HEK293 (cell line): ENCODE measurements at regions not wholly inside any gene's neighbourhood (a gene's known extent, or its start where the extent isn't known, plus 50 kb on each side); places are given as distances from the start of the nearest gene placed in this dataset.

Experiments used
- FEZF1 ChIP-seq: fragments of 450-650 bp; formaldehyde crosslinking; IDR thresholded peaks from 2 replicates; pipeline ENCODE4 v1.5.1; 2016; ENCODE audit warnings: missing biosample characterization, missing genetic modification characterization
- GFI1B ChIP-seq: fragments of 450-650 bp; formaldehyde crosslinking; IDR thresholded peaks from 2 replicates; pipeline ENCODE4 v1.5.1; 2016; ENCODE audit warnings: missing biosample characterization, missing genetic modification characterization
- GLI2 ChIP-seq: fragments of 450-650 bp; formaldehyde crosslinking; IDR thresholded peaks from 2 replicates; pipeline ENCODE4; 2017; ENCODE audit warnings: missing biosample characterization, missing genetic modification characterization, low read depth, borderline replicate concordance
- HOXD13 ChIP-seq: sonication (generic); formaldehyde crosslinking; IDR thresholded peaks from 2 replicates; pipeline ENCODE4 v1.8.0; 2022; ENCODE audit warnings: missing genetic modification reagents, borderline replicate concordance
- KLF1 ChIP-seq: fragments of 450-650 bp; formaldehyde crosslinking; IDR thresholded peaks from 2 replicates; pipeline ENCODE4 v1.5.1; 2016; ENCODE audit warnings: missing biosample characterization, missing genetic modification characterization
- KLF10 ChIP-seq: fragments of 450-650 bp; IDR thresholded peaks from 2 replicates; pipeline ENCODE4 v1.5.1; 2018; ENCODE audit warnings: missing biosample characterization, mild to moderate bottlenecking, missing genetic modification characterization
- KLF8 ChIP-seq: fragments of 450-650 bp; formaldehyde crosslinking; IDR thresholded peaks from 2 replicates; pipeline ENCODE4 v1.5.1; 2016; ENCODE audit warnings: missing biosample characterization, missing genetic modification characterization
- MYNN ChIP-seq: fragments of 450-650 bp; formaldehyde crosslinking; IDR thresholded peaks from 2 replicates; pipeline ENCODE4 v1.5.1; 2016; ENCODE audit warnings: missing biosample characterization, missing genetic modification characterization, borderline replicate concordance
- OSR2 ChIP-seq: fragments of 450-650 bp; formaldehyde crosslinking; IDR thresholded peaks from 2 replicates; pipeline ENCODE4 v1.5.1; 2016; ENCODE audit warnings: missing biosample characterization, missing genetic modification characterization
- PRDM1 ChIP-seq: fragments of 450-650 bp; formaldehyde crosslinking; IDR thresholded peaks from 2 replicates; pipeline ENCODE4; 2016; ENCODE audit warnings: missing biosample characterization, missing genetic modification characterization
- SP7 ChIP-seq: fragments of 450-650 bp; formaldehyde crosslinking; IDR thresholded peaks from 2 replicates; pipeline ENCODE4 v1.5.1; 2016; ENCODE audit warnings: missing biosample characterization, missing genetic modification characterization
- YY1 ChIP-seq: fragments of 450-650 bp; formaldehyde crosslinking; IDR thresholded peaks from 2 replicates; pipeline ENCODE4 v1.5.1; 2018; ENCODE audit warnings: missing biosample characterization, missing genetic modification characterization
- ZBTB17 ChIP-seq: fragments of 450-650 bp; formaldehyde crosslinking; IDR thresholded peaks from 2 replicates; pipeline ENCODE4 v1.5.1; 2016; ENCODE audit warnings: missing biosample characterization, missing genetic modification characterization
- ZBTB49 ChIP-seq: fragments of 450-650 bp; formaldehyde crosslinking; IDR thresholded peaks from 2 replicates; pipeline ENCODE4 v1.5.1; 2016; ENCODE audit warnings: missing biosample characterization, missing genetic modification characterization, low read depth
- ZNF138 ChIP-seq: fragments of 450-650 bp; formaldehyde crosslinking; IDR thresholded peaks from 2 replicates; pipeline ENCODE4 v1.5.1; 2016; ENCODE audit warnings: missing biosample characterization, missing genetic modification characterization, borderline replicate concordance
- ZNF174 ChIP-seq: fragments of 450-650 bp; formaldehyde crosslinking; IDR thresholded peaks from 2 replicates; pipeline ENCODE4 v1.5.0; 2017; ENCODE audit warnings: missing biosample characterization, mild to moderate bottlenecking, missing genetic modification characterization
- ZNF214 ChIP-seq: fragments of 450-650 bp; formaldehyde crosslinking; IDR thresholded peaks from 2 replicates; pipeline ENCODE4 v1.5.1; 2017; ENCODE audit warnings: missing biosample characterization, mild to moderate bottlenecking, missing genetic modification characterization, borderline replicate concordance
- ZNF23 ChIP-seq: fragments of 450-650 bp; formaldehyde crosslinking; IDR thresholded peaks from 2 replicates; pipeline ENCODE4 v1.5.1; 2016; ENCODE audit warnings: missing biosample characterization, missing genetic modification characterization, borderline replicate concordance
- ZNF335 ChIP-seq: fragments of 450-650 bp; formaldehyde crosslinking; conservative IDR thresholded peaks from 2 replicates; pipeline ENCODE4 v1.5.1; 2016; ENCODE audit warnings: missing biosample characterization, missing genetic modification characterization
- ZNF350 ChIP-seq: fragments of 450-650 bp; formaldehyde crosslinking; IDR thresholded peaks from 2 replicates; pipeline ENCODE4 v1.5.0; 2017; ENCODE audit warnings: missing biosample characterization, mild to moderate bottlenecking, missing genetic modification characterization
- ZNF398 ChIP-seq: fragments of 450-650 bp; formaldehyde crosslinking; IDR thresholded peaks from 2 replicates; pipeline ENCODE4 v1.5.1; 2017; ENCODE audit warnings: missing biosample characterization, missing genetic modification characterization
- ZNF48 ChIP-seq: fragments of 450-650 bp; formaldehyde crosslinking; IDR thresholded peaks from 2 replicates; pipeline ENCODE4 v1.5.1; 2016; ENCODE audit warnings: missing biosample characterization, missing genetic modification characterization
- ZNF488 ChIP-seq: fragments of 450-650 bp; formaldehyde crosslinking; IDR thresholded peaks from 2 replicates; pipeline ENCODE4 v1.5.1; 2016; ENCODE audit warnings: missing biosample characterization, missing genetic modification characterization
- ZNF558 ChIP-seq: fragments of 450-650 bp; formaldehyde crosslinking; IDR thresholded peaks from 2 replicates; pipeline ENCODE4 v1.5.1; 2016; ENCODE audit warnings: missing biosample characterization, missing genetic modification characterization
- ZNF571 ChIP-seq: fragments of 450-650 bp; formaldehyde crosslinking; IDR thresholded peaks from 2 replicates; pipeline ENCODE4 v1.5.0; 2017; ENCODE audit warnings: missing biosample characterization, missing genetic modification characterization
- ZNF658 ChIP-seq: fragments of 450-650 bp; formaldehyde crosslinking; IDR thresholded peaks from 2 replicates; pipeline ENCODE4; 2016; ENCODE audit warnings: missing biosample characterization, missing genetic modification characterization
- ZNF677 ChIP-seq: fragments of 450-650 bp; IDR thresholded peaks from 2 replicates; pipeline ENCODE4 v1.5.0; 2018; ENCODE audit warnings: missing biosample characterization, mild to moderate bottlenecking, missing genetic modification characterization, moderate library complexity
- ZNF837 ChIP-seq: fragments of 450-650 bp; formaldehyde crosslinking; IDR thresholded peaks from 2 replicates; pipeline ENCODE4 v1.5.1; 2016; ENCODE audit warnings: missing biosample characterization, missing genetic modification characterization
- ZSCAN16 ChIP-seq: fragments of 450-650 bp; formaldehyde crosslinking; IDR thresholded peaks from 2 replicates; pipeline ENCODE4 v1.5.1; 2016; ENCODE audit warnings: missing biosample characterization, missing genetic modification characterization
- TF ChIP-seq, protein P1 (sequence below): fragments of 450-650 bp; formaldehyde crosslinking; IDR thresholded peaks from 2 replicates; pipeline ENCODE4 v1.5.1; 2016; ENCODE audit warnings: missing biosample characterization, missing genetic modification characterization, borderline replicate concordance
- TF ChIP-seq, protein P2 (sequence below): fragments of 450-650 bp; formaldehyde crosslinking; IDR thresholded peaks from 2 replicates; pipeline ENCODE4 v1.5.1; 2016; ENCODE audit warnings: missing biosample characterization, missing genetic modification characterization

DNA sequence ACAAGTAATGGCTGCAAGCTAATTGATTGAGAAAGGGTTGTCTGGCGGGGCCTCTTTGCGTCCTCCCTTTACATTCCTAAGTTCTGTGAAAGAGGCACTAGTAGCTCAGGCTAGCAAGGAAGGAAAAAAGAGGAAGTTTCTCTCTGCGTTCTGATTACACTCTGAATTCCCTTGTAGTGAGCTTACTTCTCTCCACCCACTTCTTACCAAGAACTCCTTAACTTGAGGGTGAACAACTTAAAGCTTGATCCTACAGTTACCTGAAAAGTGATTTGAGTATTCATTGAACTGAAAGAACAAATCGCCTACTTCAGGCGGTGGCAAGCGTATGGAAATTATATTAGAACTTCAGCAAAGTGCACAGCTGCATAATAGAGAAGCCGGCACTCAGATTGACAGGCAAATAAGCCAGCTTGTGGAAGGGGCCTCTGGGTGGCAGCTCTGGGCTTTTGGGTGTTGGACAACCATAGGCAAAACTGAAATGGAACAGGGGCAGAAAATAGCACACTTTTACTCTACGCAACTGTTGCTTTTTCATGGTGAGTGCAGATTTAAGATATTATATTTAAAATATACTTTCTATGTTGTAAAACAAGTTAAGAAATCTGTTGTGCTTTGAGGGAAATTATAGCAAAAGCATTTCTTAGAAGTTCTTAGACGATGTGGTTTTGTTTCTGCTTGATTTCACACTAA, 464.5 kb downstream of the USP25 start (continued):
- TF ChIP-seq ZNF398 (tag by site-specific recombination) = no peak
- TF ChIP-seq ZNF48 (tag by site-specific recombination) = no peak
- TF ChIP-seq HOXD13 (CRISPR knock-in tag) = no peak
- TF ChIP-seq SP7 (tag by site-specific recombination) = peak; percentile 42; the same call in 1 of the 2 replicates
- TF ChIP-seq ZNF174 (tag by site-specific recombination) = no peak
- no peak for TF ChIP-seq KLF8
- TF ChIP-seq YY1 (tag by site-specific recombination) = no peak
- no peak for TF ChIP-seq ZNF23 (tag by site-specific recombination)
- no peak for TF ChIP-seq ZNF558 (tag by site-specific recombination)
- TF ChIP-seq ZNF571 (tag by site-specific recombination) = no peak
- no peak for TF ChIP-seq ZNF488 (tag by site-specific recombination)
- TF ChIP-seq, protein P1, sequence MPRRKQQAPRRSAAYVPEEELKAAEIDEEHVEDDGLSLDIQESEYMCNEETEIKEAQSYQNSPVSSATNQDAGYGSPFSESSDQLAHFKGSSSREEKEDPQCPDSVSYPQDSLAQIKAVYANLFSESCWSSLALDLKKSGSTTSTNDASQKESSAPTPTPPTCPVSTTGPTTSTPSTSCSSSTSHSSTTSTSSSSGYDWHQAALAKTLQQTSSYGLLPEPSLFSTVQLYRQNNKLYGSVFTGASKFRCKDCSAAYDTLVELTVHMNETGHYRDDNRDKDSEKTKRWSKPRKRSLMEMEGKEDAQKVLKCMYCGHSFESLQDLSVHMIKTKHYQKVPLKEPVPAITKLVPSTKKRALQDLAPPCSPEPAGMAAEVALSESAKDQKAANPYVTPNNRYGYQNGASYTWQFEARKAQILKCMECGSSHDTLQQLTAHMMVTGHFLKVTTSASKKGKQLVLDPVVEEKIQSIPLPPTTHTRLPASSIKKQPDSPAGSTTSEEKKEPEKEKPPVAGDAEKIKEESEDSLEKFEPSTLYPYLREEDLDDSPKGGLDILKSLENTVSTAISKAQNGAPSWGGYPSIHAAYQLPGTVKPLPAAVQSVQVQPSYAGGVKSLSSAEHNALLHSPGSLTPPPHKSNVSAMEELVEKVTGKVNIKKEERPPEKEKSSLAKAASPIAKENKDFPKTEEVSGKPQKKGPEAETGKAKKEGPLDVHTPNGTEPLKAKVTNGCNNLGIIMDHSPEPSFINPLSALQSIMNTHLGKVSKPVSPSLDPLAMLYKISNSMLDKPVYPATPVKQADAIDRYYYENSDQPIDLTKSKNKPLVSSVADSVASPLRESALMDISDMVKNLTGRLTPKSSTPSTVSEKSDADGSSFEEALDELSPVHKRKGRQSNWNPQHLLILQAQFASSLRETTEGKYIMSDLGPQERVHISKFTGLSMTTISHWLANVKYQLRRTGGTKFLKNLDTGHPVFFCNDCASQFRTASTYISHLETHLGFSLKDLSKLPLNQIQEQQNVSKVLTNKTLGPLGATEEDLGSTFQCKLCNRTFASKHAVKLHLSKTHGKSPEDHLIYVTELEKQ (tag by site-specific recombination) = no peak
- no peak for TF ChIP-seq KLF10 (tag by site-specific recombination)
- no peak for TF ChIP-seq KLF1 (tag by site-specific recombination)
- no peak for TF ChIP-seq ZNF350 (tag by site-specific recombination)
- peak; percentile 70 for TF ChIP-seq OSR2
- TF ChIP-seq GLI2 (tag by site-specific recombination) = no peak
- TF ChIP-seq ZSCAN16 = no peak
- peak; percentile 74 for TF ChIP-seq PRDM1
- TF ChIP-seq MYNN (tag by site-specific recombination) = no peak
- peak; percentile 61 for TF ChIP-seq ZNF335 (tag by site-specific recombination)
- TF ChIP-seq ZNF138 (tag by site-specific recombination) = no peak
- TF ChIP-seq, protein P2, sequence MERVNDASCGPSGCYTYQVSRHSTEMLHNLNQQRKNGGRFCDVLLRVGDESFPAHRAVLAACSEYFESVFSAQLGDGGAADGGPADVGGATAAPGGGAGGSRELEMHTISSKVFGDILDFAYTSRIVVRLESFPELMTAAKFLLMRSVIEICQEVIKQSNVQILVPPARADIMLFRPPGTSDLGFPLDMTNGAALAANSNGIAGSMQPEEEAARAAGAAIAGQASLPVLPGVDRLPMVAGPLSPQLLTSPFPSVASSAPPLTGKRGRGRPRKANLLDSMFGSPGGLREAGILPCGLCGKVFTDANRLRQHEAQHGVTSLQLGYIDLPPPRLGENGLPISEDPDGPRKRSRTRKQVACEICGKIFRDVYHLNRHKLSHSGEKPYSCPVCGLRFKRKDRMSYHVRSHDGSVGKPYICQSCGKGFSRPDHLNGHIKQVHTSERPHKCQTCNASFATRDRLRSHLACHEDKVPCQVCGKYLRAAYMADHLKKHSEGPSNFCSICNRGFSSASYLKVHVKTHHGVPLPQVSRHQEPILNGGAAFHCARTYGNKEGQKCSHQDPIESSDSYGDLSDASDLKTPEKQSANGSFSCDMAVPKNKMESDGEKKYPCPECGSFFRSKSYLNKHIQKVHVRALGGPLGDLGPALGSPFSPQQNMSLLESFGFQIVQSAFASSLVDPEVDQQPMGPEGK (tag by site-specific recombination) = 0 out of 2 replicates have a peak, but pooled peaks have one; percentile 38
- peak; percentile 69; the same call in 1 of the 2 replicates for TF ChIP-seq FEZF1 (tag by site-specific recombination)
- TF ChIP-seq ZBTB17 = peak; percentile 58; the same call in 1 of the 2 replicates
- no peak for TF ChIP-seq ZBTB49 (tag by site-specific recombination)
- no peak for TF ChIP-seq ZNF658 (tag by site-specific recombination)
- no peak for TF ChIP-seq ZNF837 (tag by site-specific recombination)
- TF ChIP-seq ZNF214 (tag by site-specific recombination) = no peak
- no peak for TF ChIP-seq ZNF677 (tag by site-specific recombination)
- TF ChIP-seq GFI1B (tag by site-specific recombination) = no peak
